ENCODE measurements at regions not wholly inside any gene's neighbourhood (a gene's known extent, or its start where the extent isn't known, plus 50 kb on each side); places are given as distances from the start of the nearest gene placed in this dataset.

- no peak for TF ChIP-seq CTCF (conservative IDR thresholded peaks at IDR 0.05; ENCODE audit: low read length)
- TF ChIP-seq EZH2phosphoT487 (IDR thresholded peaks at IDR 0.05; ENCODE audit: borderline replicate concordance, low read depth, low read length) = no peak
These were observed 591.5 kb upstream of the PITX2 start for GRCh38 chr4:111214371-111214770.

All from OCI-LY7 (cell line).